SU-DHL-6 (cell line): ENCODE measurements at regions not wholly inside any gene's neighbourhood (a gene's known extent, or its start where the extent isn't known, plus 50 kb on each side); places are given as distances from the start of the nearest gene placed in this dataset.

Source experiments
- EZH2phosphoT487 ChIP-seq: fragments of 200-600 bp; sonication (generic), shearing (Covaris generic); conservative IDR thresholded peaks from 2 replicates; pipeline ENCODE4 v1.6.1; 2018; ENCODE audit warnings: mild to moderate bottlenecking, antibody characterized with exemption, low read length, moderate library complexity, mixed read lengths
- TF ChIP-seq, protein P1 (sequence below): fragments of 200-600 bp; sonication (generic); IDR thresholded peaks from one replicate; pipeline ENCODE4 v1.5.1; 2017; ENCODE audit warnings: antibody characterized with exemption, mild to moderate bottlenecking, low read length, moderate library complexity; ENCODE audit not compliant: insufficient read depth, poor library complexity, severe bottlenecking

GRCh38 chr3:31247850-31248562, 284.7 kb upstream of the STT3B start:
- TF ChIP-seq, protein P1, sequence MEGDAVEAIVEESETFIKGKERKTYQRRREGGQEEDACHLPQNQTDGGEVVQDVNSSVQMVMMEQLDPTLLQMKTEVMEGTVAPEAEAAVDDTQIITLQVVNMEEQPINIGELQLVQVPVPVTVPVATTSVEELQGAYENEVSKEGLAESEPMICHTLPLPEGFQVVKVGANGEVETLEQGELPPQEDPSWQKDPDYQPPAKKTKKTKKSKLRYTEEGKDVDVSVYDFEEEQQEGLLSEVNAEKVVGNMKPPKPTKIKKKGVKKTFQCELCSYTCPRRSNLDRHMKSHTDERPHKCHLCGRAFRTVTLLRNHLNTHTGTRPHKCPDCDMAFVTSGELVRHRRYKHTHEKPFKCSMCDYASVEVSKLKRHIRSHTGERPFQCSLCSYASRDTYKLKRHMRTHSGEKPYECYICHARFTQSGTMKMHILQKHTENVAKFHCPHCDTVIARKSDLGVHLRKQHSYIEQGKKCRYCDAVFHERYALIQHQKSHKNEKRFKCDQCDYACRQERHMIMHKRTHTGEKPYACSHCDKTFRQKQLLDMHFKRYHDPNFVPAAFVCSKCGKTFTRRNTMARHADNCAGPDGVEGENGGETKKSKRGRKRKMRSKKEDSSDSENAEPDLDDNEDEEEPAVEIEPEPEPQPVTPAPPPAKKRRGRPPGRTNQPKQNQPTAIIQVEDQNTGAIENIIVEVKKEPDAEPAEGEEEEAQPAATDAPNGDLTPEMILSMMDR, result no peak
- no peak for TF ChIP-seq EZH2phosphoT487
